ENCODE measurements at regions not wholly inside any gene's neighbourhood (a gene's known extent, or its start where the extent isn't known, plus 50 kb on each side); places are given as distances from the start of the nearest gene placed in this dataset.
A peak's percentile ranks its signal among the peaks of the same experiment; 100 is the strongest.

DNA sequence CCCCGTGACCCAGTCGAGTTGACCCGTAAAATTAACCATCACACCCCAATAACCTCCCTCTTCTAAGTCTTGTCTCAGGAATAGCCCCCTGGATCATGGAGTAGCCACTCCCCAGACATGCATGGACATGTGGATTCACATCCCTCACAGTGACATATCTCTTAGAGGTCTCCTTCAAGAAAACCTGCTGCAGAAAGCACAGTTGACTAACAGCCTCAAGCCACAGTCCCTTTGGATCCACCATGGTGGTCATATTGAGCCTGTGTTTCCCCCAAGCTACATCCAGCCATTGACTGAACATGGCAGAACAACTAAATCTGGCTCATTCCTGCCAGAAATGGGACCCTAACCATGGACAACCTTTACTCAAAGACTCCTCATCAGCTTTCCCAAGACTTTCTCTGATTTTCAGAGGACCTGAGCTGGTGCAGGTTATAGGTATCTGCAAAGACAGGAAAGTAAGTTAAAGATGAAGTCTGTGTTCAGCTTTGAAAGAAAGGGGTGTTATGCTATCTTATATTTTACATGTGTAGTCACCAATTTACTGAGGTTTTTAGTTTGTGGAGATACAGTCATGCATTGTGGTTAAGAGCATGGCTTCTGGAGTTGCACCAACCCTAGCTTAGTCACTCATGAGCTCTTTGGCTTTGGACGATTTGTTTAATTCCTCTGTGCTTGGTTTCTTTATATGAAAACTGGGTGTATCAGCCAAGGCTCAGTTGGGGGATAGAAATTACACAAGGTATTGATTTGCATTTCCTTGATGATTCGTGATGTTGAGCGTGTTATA lies 219.1 kb downstream of the MYLK4 start:
- ATAC-seq (ENCODE audit: low read depth) (peak; percentile 94), DNase-seq (ENCODE audit: low spot score) (no peak)
- peak overlapping the region; percentile 6 for H3K27ac ChIP-seq (ENCODE audit: poor library complexity, severe bottlenecking)
- TF ChIP-seq, protein P1, sequence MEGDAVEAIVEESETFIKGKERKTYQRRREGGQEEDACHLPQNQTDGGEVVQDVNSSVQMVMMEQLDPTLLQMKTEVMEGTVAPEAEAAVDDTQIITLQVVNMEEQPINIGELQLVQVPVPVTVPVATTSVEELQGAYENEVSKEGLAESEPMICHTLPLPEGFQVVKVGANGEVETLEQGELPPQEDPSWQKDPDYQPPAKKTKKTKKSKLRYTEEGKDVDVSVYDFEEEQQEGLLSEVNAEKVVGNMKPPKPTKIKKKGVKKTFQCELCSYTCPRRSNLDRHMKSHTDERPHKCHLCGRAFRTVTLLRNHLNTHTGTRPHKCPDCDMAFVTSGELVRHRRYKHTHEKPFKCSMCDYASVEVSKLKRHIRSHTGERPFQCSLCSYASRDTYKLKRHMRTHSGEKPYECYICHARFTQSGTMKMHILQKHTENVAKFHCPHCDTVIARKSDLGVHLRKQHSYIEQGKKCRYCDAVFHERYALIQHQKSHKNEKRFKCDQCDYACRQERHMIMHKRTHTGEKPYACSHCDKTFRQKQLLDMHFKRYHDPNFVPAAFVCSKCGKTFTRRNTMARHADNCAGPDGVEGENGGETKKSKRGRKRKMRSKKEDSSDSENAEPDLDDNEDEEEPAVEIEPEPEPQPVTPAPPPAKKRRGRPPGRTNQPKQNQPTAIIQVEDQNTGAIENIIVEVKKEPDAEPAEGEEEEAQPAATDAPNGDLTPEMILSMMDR (IDR thresholded peaks at IDR 0.05; ENCODE audit: poor library complexity, severe bottlenecking) = no peak
- peaks cover 13% of the 10 kb centered on the region for H3K4me1 ChIP-seq (ENCODE audit: insufficient read depth, poor library complexity, severe bottlenecking)
- H3K36me3 ChIP-seq (ENCODE audit: low read depth) = no peaks in the 10 kb centered on the region
- H3K4me3 ChIP-seq (ENCODE audit: severe bottlenecking) = no peak overlapping the region
- no peaks in the 10 kb centered on the region for H3K27me3 ChIP-seq (ENCODE audit: insufficient read depth, poor library complexity, severe bottlenecking)
- H3K9me3 ChIP-seq (ENCODE audit: severe bottlenecking) = no peaks in the 10 kb centered on the region

DNA sequence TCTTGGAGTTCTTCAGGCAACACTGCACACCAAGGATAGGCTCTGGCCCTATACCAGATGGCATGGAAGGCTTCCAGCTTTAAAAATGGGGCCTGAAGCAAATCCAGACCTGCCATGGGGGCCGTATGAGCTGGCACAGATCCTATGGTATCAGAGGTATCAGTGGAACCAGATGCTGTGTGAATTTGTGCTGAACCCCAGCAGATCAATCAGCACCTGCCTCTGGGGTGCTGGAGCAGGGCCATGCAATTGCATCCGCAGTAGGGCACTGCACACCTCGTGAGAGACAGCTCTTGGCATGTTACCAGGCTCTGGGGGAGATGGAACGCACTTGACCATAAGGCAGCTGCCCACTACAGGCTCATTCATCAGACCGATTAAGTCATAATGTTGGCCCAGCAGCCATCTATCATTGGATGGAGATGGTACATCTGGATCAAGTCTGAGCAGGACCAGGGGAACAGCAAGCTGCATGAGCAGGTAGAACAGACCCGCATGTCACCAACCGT lies 221.5 kb downstream of the MYLK4 start:
- Histone ChIP-seq H3K4me1 (ENCODE audit: insufficient read depth, poor library complexity, severe bottlenecking) (peaks cover 13% of the 10 kb centered on the region), H3K27ac (ENCODE audit: poor library complexity, severe bottlenecking) (no peak overlapping the region), H3K36me3 (ENCODE audit: low read depth) (no peaks in the 10 kb centered on the region), H3K4me3 (ENCODE audit: severe bottlenecking) (no peak overlapping the region), H3K27me3 (ENCODE audit: insufficient read depth, poor library complexity, severe bottlenecking) (no peaks in the 10 kb centered on the region), H3K9me3 (ENCODE audit: severe bottlenecking) (no peaks in the 10 kb centered on the region)
- ATAC-seq (ENCODE audit: low read depth) (no peak), DNase-seq (ENCODE audit: low spot score) (no peak)
- TF ChIP-seq, protein P1 (IDR thresholded peaks at IDR 0.05; ENCODE audit: poor library complexity, severe bottlenecking) = no peak

DNA sequence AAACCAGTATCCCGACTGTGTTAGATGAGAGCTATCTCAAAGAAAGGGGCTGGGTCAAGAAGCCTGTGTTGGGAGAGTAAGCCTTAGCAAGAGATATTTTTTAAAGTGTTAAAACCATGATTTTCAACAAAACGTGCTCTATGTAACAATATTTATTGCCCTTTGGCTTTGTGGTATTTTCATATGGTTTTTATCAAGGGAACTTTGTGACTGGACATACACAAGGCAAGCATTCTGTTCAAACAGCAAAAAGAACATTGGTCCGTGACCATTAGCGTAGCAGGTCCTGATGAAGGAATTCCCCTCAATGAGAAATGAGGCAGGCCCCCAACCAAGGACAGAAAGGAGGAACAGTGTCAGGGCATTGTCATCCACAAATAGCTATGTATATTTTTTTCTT lies 222.6 kb downstream of the MYLK4 start:
- ATAC-seq (ENCODE audit: low read depth) (no peak), DNase-seq (ENCODE audit: low spot score) (no peak)
- Histone ChIP-seq H3K4me3 (ENCODE audit: severe bottlenecking) (no peak overlapping the region), H3K4me1 (ENCODE audit: insufficient read depth, poor library complexity, severe bottlenecking) (peaks cover 20% of the 10 kb centered on the region), H3K27ac (ENCODE audit: poor library complexity, severe bottlenecking) (no peak overlapping the region), H3K27me3 (ENCODE audit: insufficient read depth, poor library complexity, severe bottlenecking) (no peaks in the 10 kb centered on the region), H3K9me3 (ENCODE audit: severe bottlenecking) (no peaks in the 10 kb centered on the region), H3K36me3 (ENCODE audit: low read depth) (no peaks in the 10 kb centered on the region)
- TF ChIP-seq, protein P1 (IDR thresholded peaks at IDR 0.05; ENCODE audit: poor library complexity, severe bottlenecking) = no peak

DNA sequence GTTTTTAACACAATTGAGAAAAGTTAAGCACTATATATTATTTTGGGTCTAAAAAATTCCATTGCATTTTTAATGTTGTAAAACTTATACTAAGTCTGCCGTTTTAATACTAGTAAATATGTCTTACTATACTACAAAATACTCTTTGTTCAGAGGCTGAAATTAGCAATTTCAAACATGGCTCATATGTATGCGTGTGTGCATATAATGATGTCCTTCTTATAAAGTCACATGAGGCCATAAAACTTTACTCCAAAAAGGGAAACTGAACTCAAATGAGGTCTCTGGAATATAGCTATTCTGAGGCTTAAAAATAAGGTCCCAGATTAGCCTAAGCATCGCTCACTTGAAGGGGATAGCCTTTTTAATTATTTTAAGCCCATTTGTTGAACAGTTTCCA lies 224.0 kb downstream of the MYLK4 start:
- TF ChIP-seq, protein P1 (IDR thresholded peaks at IDR 0.05; ENCODE audit: poor library complexity, severe bottlenecking) = no peak
- no peak overlapping the region for H3K27ac ChIP-seq (ENCODE audit: poor library complexity, severe bottlenecking)
- no peaks in the 10 kb centered on the region for H3K9me3 ChIP-seq (ENCODE audit: severe bottlenecking)
- ATAC-seq (ENCODE audit: low read depth) = no peak
- H3K36me3 ChIP-seq (ENCODE audit: low read depth) = no peaks in the 10 kb centered on the region
- DNase-seq (ENCODE audit: low spot score) = no peak
- no peak overlapping the region for H3K4me3 ChIP-seq (ENCODE audit: severe bottlenecking)
- H3K27me3 ChIP-seq (ENCODE audit: insufficient read depth, poor library complexity, severe bottlenecking) = no peaks in the 10 kb centered on the region
- H3K4me1 ChIP-seq (ENCODE audit: insufficient read depth, poor library complexity, severe bottlenecking) = peaks cover 26% of the 10 kb centered on the region

DNA sequence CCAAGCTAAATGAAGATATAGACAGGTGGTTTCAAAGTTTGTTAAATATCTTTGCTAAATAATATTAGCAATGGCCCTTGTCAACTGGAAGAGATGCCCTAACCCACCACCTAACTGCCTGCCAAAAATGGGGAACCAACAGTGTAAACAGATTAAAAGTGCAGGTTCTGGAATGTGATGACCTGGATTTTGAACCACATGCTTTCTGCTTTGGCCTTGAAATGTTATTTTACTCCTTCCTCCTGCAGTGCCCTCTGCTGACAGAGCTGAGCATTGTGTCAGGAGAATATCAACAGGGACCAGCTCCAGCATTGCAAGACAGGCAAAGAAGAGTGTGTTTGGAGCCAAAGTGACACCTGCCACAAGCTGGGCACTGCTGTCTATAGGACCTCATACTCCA lies 226.6 kb downstream of the MYLK4 start:
- ATAC-seq (ENCODE audit: low read depth) (no peak), DNase-seq (ENCODE audit: low spot score) (no peak)
- peaks cover 19% of the 10 kb centered on the region for H3K4me1 ChIP-seq (ENCODE audit: insufficient read depth, poor library complexity, severe bottlenecking)
- no peaks in the 10 kb centered on the region for H3K27me3 ChIP-seq (ENCODE audit: insufficient read depth, poor library complexity, severe bottlenecking)
- peak overlapping the region; percentile 94 for H3K27ac ChIP-seq (ENCODE audit: poor library complexity, severe bottlenecking)
- no peaks in the 10 kb centered on the region for H3K36me3 ChIP-seq (ENCODE audit: low read depth)
- H3K9me3 ChIP-seq (ENCODE audit: severe bottlenecking) = peaks cover 2% of the 10 kb centered on the region
- TF ChIP-seq, protein P1 (IDR thresholded peaks at IDR 0.05; ENCODE audit: poor library complexity, severe bottlenecking) = peak; percentile 19
- H3K4me3 ChIP-seq (ENCODE audit: severe bottlenecking) = no peak overlapping the region

Data from RWPE2 (cell line).